ENCODE measurements at regions not wholly inside any gene's neighbourhood (a gene's known extent, or its start where the extent isn't known, plus 50 kb on each side); places are given as distances from the start of the nearest gene placed in this dataset.

DNA sequence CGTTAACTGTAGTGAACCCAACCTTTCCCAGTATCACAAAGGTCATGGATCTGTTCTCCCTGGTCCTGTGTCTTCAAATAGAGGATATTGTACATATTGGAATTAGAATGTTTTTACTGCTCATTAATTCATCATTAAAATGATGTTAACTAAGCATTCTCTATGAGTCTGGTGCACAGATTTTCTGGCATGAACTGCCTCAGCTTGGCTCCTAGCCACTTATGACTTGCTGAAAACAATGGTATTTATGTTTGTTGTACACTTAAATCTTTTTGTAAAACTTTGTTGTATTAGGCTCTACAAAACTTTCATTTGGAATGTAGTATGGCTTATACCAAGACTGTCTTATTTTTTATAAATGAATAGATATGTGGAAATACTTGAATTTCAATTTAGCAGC, 329.4 kb downstream of the TFEC start:
- no peak for TF ChIP-seq EZH2 (IDR thresholded peaks at IDR 0.05; ENCODE audit: low read depth, unreplicated experiment)
- TF ChIP-seq, protein P1, sequence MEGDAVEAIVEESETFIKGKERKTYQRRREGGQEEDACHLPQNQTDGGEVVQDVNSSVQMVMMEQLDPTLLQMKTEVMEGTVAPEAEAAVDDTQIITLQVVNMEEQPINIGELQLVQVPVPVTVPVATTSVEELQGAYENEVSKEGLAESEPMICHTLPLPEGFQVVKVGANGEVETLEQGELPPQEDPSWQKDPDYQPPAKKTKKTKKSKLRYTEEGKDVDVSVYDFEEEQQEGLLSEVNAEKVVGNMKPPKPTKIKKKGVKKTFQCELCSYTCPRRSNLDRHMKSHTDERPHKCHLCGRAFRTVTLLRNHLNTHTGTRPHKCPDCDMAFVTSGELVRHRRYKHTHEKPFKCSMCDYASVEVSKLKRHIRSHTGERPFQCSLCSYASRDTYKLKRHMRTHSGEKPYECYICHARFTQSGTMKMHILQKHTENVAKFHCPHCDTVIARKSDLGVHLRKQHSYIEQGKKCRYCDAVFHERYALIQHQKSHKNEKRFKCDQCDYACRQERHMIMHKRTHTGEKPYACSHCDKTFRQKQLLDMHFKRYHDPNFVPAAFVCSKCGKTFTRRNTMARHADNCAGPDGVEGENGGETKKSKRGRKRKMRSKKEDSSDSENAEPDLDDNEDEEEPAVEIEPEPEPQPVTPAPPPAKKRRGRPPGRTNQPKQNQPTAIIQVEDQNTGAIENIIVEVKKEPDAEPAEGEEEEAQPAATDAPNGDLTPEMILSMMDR (conservative IDR thresholded peaks at IDR 0.05; ENCODE audit: low read depth in 2 of 2), result no peak
- no peak for TF ChIP-seq EZH2phosphoT487 (IDR thresholded peaks at IDR 0.05; ENCODE audit: unreplicated experiment)
- TF ChIP-seq, protein P2, sequence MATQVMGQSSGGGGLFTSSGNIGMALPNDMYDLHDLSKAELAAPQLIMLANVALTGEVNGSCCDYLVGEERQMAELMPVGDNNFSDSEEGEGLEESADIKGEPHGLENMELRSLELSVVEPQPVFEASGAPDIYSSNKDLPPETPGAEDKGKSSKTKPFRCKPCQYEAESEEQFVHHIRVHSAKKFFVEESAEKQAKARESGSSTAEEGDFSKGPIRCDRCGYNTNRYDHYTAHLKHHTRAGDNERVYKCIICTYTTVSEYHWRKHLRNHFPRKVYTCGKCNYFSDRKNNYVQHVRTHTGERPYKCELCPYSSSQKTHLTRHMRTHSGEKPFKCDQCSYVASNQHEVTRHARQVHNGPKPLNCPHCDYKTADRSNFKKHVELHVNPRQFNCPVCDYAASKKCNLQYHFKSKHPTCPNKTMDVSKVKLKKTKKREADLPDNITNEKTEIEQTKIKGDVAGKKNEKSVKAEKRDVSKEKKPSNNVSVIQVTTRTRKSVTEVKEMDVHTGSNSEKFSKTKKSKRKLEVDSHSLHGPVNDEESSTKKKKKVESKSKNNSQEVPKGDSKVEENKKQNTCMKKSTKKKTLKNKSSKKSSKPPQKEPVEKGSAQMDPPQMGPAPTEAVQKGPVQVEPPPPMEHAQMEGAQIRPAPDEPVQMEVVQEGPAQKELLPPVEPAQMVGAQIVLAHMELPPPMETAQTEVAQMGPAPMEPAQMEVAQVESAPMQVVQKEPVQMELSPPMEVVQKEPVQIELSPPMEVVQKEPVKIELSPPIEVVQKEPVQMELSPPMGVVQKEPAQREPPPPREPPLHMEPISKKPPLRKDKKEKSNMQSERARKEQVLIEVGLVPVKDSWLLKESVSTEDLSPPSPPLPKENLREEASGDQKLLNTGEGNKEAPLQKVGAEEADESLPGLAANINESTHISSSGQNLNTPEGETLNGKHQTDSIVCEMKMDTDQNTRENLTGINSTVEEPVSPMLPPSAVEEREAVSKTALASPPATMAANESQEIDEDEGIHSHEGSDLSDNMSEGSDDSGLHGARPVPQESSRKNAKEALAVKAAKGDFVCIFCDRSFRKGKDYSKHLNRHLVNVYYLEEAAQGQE (IDR thresholded peaks at IDR 0.05; ENCODE audit: unreplicated experiment), result no peak
- TF ChIP-seq ETS1 (IDR thresholded peaks at IDR 0.05), result no peak
- no peak for TF ChIP-seq POLR2AphosphoS5 (IDR thresholded peaks at IDR 0.05; ENCODE audit: low read depth)
- no peak for TF ChIP-seq CREB1 (CRISPR knock-in tag; IDR thresholded peaks at IDR 0.05; ENCODE audit: low read depth)
- no peak for TF ChIP-seq NANOG (IDR thresholded peaks at IDR 0.05; ENCODE audit: borderline replicate concordance)
- TF ChIP-seq STAT1 (IDR thresholded peaks at IDR 0.05; ENCODE audit: unreplicated experiment), result no peak
- no peak for TF ChIP-seq JUNB (IDR thresholded peaks at IDR 0.05; ENCODE audit: unreplicated experiment)
